ENCODE measurements at regions not wholly inside any gene's neighbourhood (a gene's known extent, or its start where the extent isn't known, plus 50 kb on each side); places are given as distances from the start of the nearest gene placed in this dataset.

DNA sequence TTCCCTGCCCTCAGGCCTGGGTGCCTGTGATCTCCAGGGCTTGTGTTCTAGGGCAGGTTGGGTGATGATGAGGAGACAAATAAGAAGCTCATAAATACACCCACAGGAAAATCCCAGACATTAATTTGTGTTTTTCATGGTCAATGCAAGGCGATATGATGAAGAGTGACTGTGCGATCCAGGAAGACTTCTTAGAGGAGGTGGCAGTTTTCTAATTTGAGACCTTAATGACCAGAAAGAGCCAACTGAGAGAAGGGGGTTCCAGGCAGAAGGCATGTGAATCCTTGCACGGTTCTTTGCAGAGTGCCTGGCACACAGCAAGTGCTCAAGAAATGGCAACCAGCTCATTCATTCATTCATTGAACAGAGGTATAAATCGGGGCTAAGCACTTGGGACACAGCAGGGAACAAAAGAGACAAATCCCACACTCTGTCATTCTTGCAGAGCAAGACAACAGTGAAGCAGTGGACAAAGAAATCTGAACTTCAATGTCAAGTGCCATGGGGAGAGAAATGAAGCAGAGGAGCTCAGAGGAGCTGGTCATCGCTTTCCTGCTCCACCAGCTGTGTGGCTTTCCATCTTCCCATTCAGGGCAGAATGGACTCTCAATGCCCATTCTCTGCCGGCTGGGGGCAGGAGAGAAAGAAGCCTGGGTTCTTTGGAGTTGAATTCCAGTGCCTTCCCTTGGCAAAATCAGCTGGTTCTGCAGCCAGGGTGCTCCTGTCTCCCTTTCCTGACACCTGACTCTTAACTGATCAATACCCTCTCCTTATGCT, 128.3 kb downstream of the AACS start:
- no peak for DNase-seq
- Histone ChIP-seq H3K27me3 (ENCODE audit: insufficient read depth, low read depth, severe bottlenecking) (peaks cover 37% of the 10 kb centered on the region), H3K36me3 (no peaks in the 10 kb centered on the region), H3K9me3 (ENCODE audit: severe bottlenecking) (no peaks in the 10 kb centered on the region), H3K27ac (no peak overlapping the region), H3K4me3 (ENCODE audit: low read depth, low read length) (no peak overlapping the region)
- TF ChIP-seq, protein P1, sequence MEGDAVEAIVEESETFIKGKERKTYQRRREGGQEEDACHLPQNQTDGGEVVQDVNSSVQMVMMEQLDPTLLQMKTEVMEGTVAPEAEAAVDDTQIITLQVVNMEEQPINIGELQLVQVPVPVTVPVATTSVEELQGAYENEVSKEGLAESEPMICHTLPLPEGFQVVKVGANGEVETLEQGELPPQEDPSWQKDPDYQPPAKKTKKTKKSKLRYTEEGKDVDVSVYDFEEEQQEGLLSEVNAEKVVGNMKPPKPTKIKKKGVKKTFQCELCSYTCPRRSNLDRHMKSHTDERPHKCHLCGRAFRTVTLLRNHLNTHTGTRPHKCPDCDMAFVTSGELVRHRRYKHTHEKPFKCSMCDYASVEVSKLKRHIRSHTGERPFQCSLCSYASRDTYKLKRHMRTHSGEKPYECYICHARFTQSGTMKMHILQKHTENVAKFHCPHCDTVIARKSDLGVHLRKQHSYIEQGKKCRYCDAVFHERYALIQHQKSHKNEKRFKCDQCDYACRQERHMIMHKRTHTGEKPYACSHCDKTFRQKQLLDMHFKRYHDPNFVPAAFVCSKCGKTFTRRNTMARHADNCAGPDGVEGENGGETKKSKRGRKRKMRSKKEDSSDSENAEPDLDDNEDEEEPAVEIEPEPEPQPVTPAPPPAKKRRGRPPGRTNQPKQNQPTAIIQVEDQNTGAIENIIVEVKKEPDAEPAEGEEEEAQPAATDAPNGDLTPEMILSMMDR (IDR thresholded peaks at IDR 0.05; ENCODE audit: low read depth, low read length), result peak; percentile 28

DNA sequence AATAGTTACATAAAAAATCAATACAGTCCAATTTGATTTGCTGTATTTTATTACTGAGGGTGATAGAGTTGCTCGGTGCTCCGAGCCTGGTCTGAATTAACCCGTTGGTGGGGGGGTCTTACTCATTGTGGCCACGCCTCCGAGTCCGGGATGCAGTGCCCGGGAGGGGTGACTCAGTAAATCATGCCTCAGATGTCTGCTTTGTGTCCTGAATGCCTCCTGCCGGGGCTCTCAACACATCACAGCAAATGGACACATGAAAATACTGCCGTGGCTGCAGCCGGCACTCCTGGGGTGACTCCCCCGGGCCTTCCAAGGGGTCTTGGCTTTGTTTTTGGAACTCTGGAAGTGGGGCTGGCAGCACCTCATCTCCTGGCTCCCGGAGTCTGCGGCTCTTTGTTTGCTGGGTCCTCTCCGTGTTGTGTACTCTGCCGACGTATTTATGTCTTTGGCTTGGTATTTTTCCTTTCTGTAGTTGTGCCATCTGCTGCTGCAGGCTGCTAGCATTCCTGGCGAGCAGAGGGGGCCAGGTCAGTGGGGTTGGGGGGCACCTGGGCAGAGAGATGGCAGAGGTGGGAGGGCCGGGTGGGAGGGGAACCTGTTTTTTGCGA, 129.0 kb downstream of the AACS start:
- H3K36me3 ChIP-seq, result no peaks in the 10 kb centered on the region
- peak; percentile 54 for DNase-seq
- H3K27me3 ChIP-seq (ENCODE audit: insufficient read depth, low read depth, severe bottlenecking), result peaks cover 30% of the 10 kb centered on the region
- H3K4me3 ChIP-seq (ENCODE audit: low read depth, low read length), result peak overlapping the region; percentile 19
- H3K27ac ChIP-seq, result no peak overlapping the region
- TF ChIP-seq, protein P1 (IDR thresholded peaks at IDR 0.05; ENCODE audit: low read depth, low read length), result no peak
- H3K9me3 ChIP-seq (ENCODE audit: severe bottlenecking), result no peaks in the 10 kb centered on the region

DNA sequence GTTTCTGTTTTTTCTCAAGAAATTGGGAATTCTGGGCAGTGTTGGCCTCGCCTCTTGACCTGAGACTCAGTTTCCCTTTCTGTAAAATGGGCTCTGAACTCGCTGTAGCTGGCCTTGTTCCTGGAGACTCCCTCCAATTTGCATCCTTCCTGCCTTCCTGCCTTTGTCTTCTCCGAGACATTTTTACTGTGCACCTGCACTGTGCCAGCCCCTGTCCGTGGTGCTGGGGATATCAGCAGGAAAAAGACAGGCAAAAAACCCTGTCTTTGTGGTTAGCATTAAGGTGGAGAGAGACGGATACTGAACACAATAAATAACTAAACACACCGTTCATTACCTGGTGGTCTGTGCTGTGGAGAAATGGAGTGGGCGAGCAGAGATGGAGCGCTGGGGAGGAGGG, 129.8 kb downstream of the AACS start:
- no peaks in the 10 kb centered on the region for H3K36me3 ChIP-seq
- H3K4me3 ChIP-seq (ENCODE audit: low read depth, low read length), result no peak overlapping the region
- TF ChIP-seq, protein P1 (IDR thresholded peaks at IDR 0.05; ENCODE audit: low read depth, low read length), result no peak
- DNase-seq, result no peak
- peaks cover 23% of the 10 kb centered on the region for H3K27me3 ChIP-seq (ENCODE audit: insufficient read depth, low read depth, severe bottlenecking)
- no peak overlapping the region for H3K27ac ChIP-seq
- H3K9me3 ChIP-seq (ENCODE audit: severe bottlenecking), result no peaks in the 10 kb centered on the region

DNA sequence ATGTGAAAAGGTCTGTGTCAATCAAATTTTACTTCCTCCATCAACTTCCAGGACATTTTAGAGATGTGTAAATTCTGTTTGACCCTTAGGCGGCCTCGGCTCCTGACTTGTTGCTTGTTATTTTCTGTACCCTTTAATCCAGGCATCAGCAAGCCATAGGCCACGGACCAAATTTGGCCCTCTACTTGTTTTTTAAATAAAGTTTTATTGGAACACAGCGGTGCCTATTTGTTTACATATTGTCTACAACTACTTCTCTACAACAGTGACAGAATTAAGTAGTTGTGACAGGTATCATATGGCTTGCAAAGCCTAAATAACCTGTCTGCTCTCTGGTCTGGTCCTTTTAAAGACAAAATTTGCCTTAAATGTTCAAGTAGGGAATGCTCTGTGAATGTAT, 132.1 kb downstream of the AACS start:
- H3K27me3 ChIP-seq (ENCODE audit: insufficient read depth, low read depth, severe bottlenecking), result peaks cover 9% of the 10 kb centered on the region
- H3K27ac ChIP-seq, result no peak overlapping the region
- no peaks in the 10 kb centered on the region for H3K36me3 ChIP-seq
- no peak for DNase-seq
- TF ChIP-seq, protein P1 (IDR thresholded peaks at IDR 0.05; ENCODE audit: low read depth, low read length), result no peak
- no peaks in the 10 kb centered on the region for H3K9me3 ChIP-seq (ENCODE audit: severe bottlenecking)
- H3K4me3 ChIP-seq (ENCODE audit: low read depth, low read length), result no peak overlapping the region

DNA sequence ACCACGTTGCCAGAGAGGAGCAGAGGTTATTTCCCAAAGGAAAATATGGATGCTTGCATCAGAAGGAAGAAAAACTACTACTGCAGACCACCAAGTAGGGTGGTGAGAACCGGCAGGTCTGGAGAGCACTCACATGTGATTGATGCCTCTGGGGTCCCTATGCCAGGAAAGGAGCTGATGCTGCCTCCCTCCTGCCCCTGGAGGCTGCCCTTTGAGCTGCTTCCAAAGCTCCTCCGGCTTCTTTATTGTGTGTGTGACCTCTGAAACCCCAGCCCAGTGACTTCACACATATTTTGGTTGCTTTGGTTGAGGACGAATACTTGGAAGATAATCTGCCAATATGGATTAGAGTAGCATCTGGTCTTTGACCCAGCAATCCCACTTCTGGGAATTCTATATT, 133.4 kb downstream of the AACS start:
- no peak overlapping the region for H3K27ac ChIP-seq

More for the DNA sequence above, 133.4 kb downstream of the AACS start:
- TF ChIP-seq, protein P1 (IDR thresholded peaks at IDR 0.05; ENCODE audit: low read depth, low read length), result peak; percentile 41; the same call in 1 of the 2 replicates
- no peaks in the 10 kb centered on the region for H3K9me3 ChIP-seq (ENCODE audit: severe bottlenecking)
- no peaks in the 10 kb centered on the region for H3K36me3 ChIP-seq
- no peaks in the 10 kb centered on the region for H3K27me3 ChIP-seq (ENCODE audit: insufficient read depth, low read depth, severe bottlenecking)
- DNase-seq, result no peak
- H3K4me3 ChIP-seq (ENCODE audit: low read depth, low read length), result no peak overlapping the region
